GM12874 (cell line): ENCODE measurements at regions not wholly inside any gene's neighbourhood (a gene's known extent, or its start where the extent isn't known, plus 50 kb on each side); places are given as distances from the start of the nearest gene placed in this dataset.

ENCODE experiments used
- CTCF ChIP-seq: IDR thresholded peaks from 2 replicates; pipeline ENCODE4 v1.5.1; 2011; ENCODE audit warnings: low read depth, mild to moderate bottlenecking, control low read depth, low read length, moderate library complexity; ENCODE audit not compliant: insufficient read depth

DNA sequence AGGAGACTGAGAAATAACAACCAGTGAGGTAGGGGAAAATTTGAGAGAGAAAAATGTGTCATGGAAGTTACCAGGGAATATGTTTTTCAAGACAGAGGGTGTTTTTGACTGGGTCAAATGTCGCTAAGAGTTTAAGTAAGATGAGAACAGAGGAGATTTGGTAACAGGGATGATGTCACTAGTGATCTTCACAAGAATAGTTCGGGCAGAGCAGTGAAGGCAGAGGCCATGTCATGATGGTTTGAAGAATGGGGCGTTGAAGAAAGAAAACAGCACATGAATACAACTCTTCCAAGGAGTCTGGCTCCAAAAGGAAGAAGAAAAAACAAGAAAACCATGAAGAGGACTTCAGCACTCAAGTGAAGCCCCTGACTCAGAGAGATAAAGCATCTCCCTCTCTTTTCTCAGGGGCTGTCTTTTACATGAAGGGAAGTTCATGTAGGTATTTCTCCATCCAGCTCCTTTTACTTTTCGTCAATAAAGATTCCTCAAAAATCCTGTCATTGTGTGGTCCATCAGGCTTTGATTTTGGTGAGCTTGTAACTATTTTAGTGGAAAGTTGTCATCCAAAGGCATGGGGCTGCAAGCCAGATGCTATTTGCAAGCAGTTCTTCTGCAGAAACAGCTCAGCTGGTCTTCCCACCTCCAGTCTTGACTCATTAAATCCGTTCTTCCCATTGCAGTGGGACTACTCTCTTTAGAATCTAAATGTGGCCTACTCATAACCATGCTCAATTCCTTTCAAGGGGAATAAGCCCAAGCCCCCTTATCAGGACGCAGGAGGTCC lies 397.3 kb downstream of the LMX1A start:
- no peak for TF ChIP-seq CTCF

- TF ChIP-seq CTCF = no peak
Observed at GRCh38 chr1:164953815-164954214, 394.8 kb downstream of the PBX1 start.

DNA sequence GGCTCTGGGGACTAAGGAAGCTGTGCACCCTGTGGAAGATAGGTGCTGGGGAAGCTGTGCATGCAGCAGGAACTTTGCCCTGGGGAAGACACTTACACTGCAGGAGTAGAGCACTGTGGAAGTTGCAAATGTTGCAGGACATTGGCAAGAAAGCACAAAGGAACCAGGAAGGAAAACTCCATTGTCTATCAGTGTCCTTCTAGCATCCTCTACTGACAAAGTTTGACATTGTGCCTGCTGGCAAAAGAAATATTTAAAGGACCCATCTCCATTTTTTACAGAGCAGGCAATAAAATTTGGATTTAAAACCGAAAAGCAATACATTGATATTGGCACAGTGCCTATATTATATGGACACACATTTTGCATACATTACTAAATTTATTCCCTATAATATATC lies 394.1 kb downstream of the PBX1 start:
- TF ChIP-seq CTCF = no peak

DNA sequence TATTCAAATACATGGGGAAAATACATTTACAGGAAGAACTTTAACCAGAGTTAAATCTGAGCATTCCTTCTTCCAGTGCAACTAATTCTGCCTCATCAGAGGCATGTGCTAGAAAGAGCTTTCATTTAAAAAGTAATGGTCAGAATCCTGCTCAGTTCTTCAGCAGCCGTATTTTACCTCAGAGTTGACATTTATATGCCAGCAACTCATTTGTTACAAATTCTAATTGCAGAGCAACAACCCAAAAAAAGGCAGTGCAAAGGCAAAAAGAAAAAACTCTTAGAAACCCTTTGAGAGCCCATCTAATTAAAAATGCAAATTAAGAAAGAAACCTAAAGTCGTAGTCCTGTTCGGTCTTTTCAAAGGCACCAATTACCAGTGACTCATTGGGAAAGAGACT lies 392.5 kb downstream of the PBX1 start:
- no peak for TF ChIP-seq CTCF

DNA sequence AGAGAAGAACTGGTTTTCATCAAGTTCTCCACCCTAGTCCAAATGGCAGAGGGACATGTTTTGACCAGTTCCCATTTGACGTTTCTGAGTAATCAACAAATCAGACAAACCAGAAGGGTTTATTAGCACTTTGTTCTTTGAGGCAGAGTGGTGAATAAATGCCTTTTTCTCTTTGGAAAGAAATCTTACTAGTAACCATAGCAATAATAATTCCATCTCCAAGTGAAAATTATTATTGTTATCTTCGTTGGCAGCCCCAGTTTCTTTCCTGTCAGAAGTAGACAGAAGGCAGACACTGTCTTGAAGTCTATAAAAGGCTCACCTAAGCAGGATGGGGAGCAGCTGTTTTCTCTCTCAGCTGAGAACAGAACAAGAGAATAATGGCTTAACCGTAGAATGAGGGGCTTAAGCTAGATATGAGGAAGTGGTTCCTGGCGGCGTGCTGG lies 391.6 kb downstream of the PBX1 start:
- TF ChIP-seq CTCF = no peak

- no peak for TF ChIP-seq CTCF
Observed at GRCh38 chr1:164949771-164950471, 390.9 kb downstream of the PBX1 start.

DNA sequence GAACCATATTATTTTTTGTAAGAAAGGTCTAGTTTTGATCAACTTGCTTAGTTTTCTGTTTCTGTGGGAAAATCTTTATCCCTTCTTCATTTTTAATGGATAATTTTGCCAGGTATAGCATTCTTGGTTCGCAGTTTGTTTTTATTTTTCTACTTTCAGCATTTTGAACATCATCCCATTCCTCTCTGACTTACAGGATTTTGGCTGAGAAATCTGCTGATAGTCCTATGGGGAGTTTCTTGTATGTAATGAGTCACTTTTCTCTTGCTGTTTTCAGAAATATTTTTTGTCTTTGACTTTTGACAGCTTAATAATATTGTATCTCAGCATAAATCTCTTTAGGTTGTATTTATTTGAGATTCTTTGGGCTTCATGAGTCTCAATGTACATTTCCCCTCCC lies 389.1 kb downstream of the PBX1 start:
- TF ChIP-seq CTCF = no peak
